Left ventricle myocardium inferior (tissue), 1 donor: ENCODE measurements at regions not wholly inside any gene's neighbourhood (a gene's known extent, or its start where the extent isn't known, plus 50 kb on each side); places are given as distances from the start of the nearest gene placed in this dataset.

Experiments
- DNase-seq: peaks from one replicate; pipeline ENCODE4 v3.0.0-alpha.2; 2020
- H3K27ac ChIP-seq: fragments of 200-600 bp; replicated peaks from 2 replicates; pipeline ENCODE4 v1.8.0; 2021
- H3K27me3 ChIP-seq: fragments of 200-600 bp; 2 replicates; pipeline ENCODE4 v1.8.0; 2021; ENCODE audit warnings: low read depth
- H3K36me3 ChIP-seq: fragments of 200-600 bp; 2 replicates; pipeline ENCODE4 v1.8.0; 2021
- H3K4me1 ChIP-seq: fragments of 200-600 bp; 2 replicates; pipeline ENCODE4 v1.8.0; 2021
- H3K4me3 ChIP-seq: fragments of 200-600 bp; 2 replicates; pipeline ENCODE4 v1.8.0; 2021; ENCODE audit warnings: mild to moderate bottlenecking, moderate library complexity
- H3K9me3 ChIP-seq: fragments of 200-600 bp; replicated peaks from 2 replicates; pipeline ENCODE4 v1.8.0; 2021
- CTCF ChIP-seq: fragments of 200-600 bp; IDR thresholded peaks from 2 replicates; pipeline ENCODE4 v1.8.0; 2021; ENCODE audit warnings: antibody characterized with exemption, mild to moderate bottlenecking, borderline replicate concordance
- intact Hi-C: fragments of 100-400 bp; cut with micrococcal nuclease; formaldehyde crosslinking; loops from one replicate; pipeline ENCODE4 v1.11.0; 2022
- donor health status: DM: no; HTN: yes; CAD: no; lungs with severe emphysema.

GRCh38 chr5:24407466-24407865, 237.3 kb downstream of the CDH10 start:
- Histone ChIP-seq H3K27ac (no peak overlapping the region), H3K9me3 (no peaks in the 10 kb centered on the region), H3K27me3 (no peaks in the 10 kb centered on the region), H3K4me3 (no peak overlapping the region), H3K36me3 (no peaks in the 10 kb centered on the region), H3K4me1 (no peaks in the 10 kb centered on the region)
- DNase-seq: no peak
- TF ChIP-seq CTCF: no peak
- intact Hi-C loops: no loop called here

GRCh38 chr5:24428345-24428744, 216.4 kb downstream of the CDH10 start:
- H3K27me3 ChIP-seq: no peaks in the 10 kb centered on the region
- no peak for TF ChIP-seq CTCF
- intact Hi-C loops: no loop called here

GRCh38 chr5:24433555-24433954, 211.2 kb downstream of the CDH10 start:
- intact Hi-C loops: no loop called here
- H3K4me1 ChIP-seq: no peaks in the 10 kb centered on the region
- H3K27ac ChIP-seq: no peak overlapping the region
- no peak for DNase-seq
- H3K36me3 ChIP-seq: no peaks in the 10 kb centered on the region
- H3K27me3 ChIP-seq: no peaks in the 10 kb centered on the region
- TF ChIP-seq CTCF: no peak
- no peaks in the 10 kb centered on the region for H3K9me3 ChIP-seq
- H3K4me3 ChIP-seq: no peak overlapping the region

More at GRCh38 chr5:24428345-24428744, 216.4 kb downstream of the CDH10 start:
- no peaks in the 10 kb centered on the region for H3K36me3 ChIP-seq
- H3K27ac ChIP-seq: no peak overlapping the region
- no peaks in the 10 kb centered on the region for H3K4me1 ChIP-seq
- no peak for DNase-seq
- no peaks in the 10 kb centered on the region for H3K9me3 ChIP-seq
- no peak overlapping the region for H3K4me3 ChIP-seq
